Adrenal gland (tissue), 5 donors: ENCODE measurements at regions not wholly inside any gene's neighbourhood (a gene's known extent, or its start where the extent isn't known, plus 50 kb on each side); places are given as distances from the start of the nearest gene placed in this dataset.

Source experiments
- POLR2A ChIP-seq, 2 donors: fragments of 450-650 bp; IDR thresholded peaks; one replicate each; pipeline ENCODE4 v1.6.1; 2017; ENCODE audit warnings: antibody characterized with exemption in 2 of 2, mild to moderate bottlenecking in 2 of 2, moderate library complexity in 1 of 2
- TF ChIP-seq, protein P1 (sequence below), 6 experiments: fragments of 450-650 bp in 4 of 6; fragments of 200-600 bp in 2 of 6; sonication (generic) in 1 of 6; IDR thresholded peaks; 1 replicate in 5 of 6; 2 replicates in 1 of 6; pipeline versions ENCODE4 v1.5.1 to v1.8.0; 2016 to 2021; ENCODE audit warnings: antibody characterized with exemption in 6 of 6, mild to moderate bottlenecking in 2 of 6, moderate library complexity in 1 of 6
- donor health status: DM: no; HTN: no; CAD: no.

DNA sequence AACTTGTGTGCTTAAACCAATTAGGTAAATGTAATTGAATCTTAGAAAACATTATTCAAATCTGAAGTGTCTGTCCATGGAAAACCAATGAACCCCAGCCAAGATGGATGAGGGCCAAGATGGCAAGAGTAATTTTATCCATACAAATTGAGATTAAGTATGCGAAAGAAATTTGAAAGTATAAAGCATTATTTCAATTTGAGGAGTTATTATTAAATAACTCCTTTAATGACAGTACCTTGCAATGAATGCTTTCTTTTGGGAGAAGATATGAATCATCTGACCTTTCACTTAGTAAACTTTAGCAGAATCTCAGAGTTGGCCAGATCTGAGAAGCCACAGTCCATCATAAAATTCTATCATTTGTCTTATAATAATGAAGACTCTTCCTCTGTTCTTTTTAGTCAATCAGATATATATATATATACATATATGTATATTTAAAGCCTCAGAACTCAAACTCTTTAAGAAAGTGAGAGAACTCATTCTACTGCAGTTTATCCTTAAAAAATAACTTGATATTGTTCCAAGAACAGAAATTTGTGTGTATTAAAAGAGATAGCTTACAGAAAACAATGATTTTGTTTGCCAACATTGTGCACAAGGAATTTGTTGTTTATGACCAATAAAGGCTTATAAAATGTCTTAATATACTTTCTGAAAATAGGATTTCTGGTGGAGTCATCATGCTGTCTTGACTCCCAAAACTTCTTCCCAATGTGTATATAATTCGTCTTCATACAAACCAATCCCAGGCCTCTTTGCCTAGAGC is 434.8 kb upstream of the THBS1 start:
- TF ChIP-seq, protein P1, sequence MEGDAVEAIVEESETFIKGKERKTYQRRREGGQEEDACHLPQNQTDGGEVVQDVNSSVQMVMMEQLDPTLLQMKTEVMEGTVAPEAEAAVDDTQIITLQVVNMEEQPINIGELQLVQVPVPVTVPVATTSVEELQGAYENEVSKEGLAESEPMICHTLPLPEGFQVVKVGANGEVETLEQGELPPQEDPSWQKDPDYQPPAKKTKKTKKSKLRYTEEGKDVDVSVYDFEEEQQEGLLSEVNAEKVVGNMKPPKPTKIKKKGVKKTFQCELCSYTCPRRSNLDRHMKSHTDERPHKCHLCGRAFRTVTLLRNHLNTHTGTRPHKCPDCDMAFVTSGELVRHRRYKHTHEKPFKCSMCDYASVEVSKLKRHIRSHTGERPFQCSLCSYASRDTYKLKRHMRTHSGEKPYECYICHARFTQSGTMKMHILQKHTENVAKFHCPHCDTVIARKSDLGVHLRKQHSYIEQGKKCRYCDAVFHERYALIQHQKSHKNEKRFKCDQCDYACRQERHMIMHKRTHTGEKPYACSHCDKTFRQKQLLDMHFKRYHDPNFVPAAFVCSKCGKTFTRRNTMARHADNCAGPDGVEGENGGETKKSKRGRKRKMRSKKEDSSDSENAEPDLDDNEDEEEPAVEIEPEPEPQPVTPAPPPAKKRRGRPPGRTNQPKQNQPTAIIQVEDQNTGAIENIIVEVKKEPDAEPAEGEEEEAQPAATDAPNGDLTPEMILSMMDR (IDR thresholded peaks at IDR 0.05), result no peak
- TF ChIP-seq POLR2A (IDR thresholded peaks at IDR 0.05), result no peak
